ENCODE measurements at regions not wholly inside any gene's neighbourhood (a gene's known extent, or its start where the extent isn't known, plus 50 kb on each side); places are given as distances from the start of the nearest gene placed in this dataset.
"Not testable (repeated sequence)": the region's sequence is repeated elsewhere in the genome, so short reads cannot be mapped to it uniquely, and the experiment has no call there.

- ATAC-seq (no peak), DNase-seq (ENCODE audit: missing footprints) (no peak)
- intact Hi-C loops (cut with DNase I): no loop called here
Measured at GRCh38 chr10:6796231-6796630, 216.2 kb upstream of the PRKCQ start.

GRCh38 chr10:6795541-6795940, 215.5 kb upstream of the PRKCQ start:
- ATAC-seq: no peak

GRCh38 chr10:6794841-6795240, 214.8 kb upstream of the PRKCQ start:
- DNase-seq (ENCODE audit: missing footprints); intact Hi-C loops (cut with DNase I); ATAC-seq: not testable (repeated sequence)

More at GRCh38 chr10:6795541-6795940, 215.5 kb upstream of the PRKCQ start:
- no peak for DNase-seq (ENCODE audit: missing footprints)
- intact Hi-C loops (cut with DNase I): no loop called here

GRCh38 chr10:6794441-6794840, 214.4 kb upstream of the PRKCQ start:
- intact Hi-C loops (cut with DNase I): no loop called here
- DNase-seq (ENCODE audit: missing footprints): no peak
- no peak for ATAC-seq

- intact Hi-C loops (cut with DNase I): no loop called here
- ATAC-seq (no peak), DNase-seq (ENCODE audit: missing footprints) (no peak)
Measured at GRCh38 chr10:6788731-6789130, 208.7 kb upstream of the PRKCQ start.

GRCh38 chr10:6788231-6788630, 208.2 kb upstream of the PRKCQ start:
- intact Hi-C loops (cut with DNase I): no loop called here
- DNase-seq (ENCODE audit: missing footprints): no peak
- ATAC-seq: no peak

- intact Hi-C loops (cut with DNase I): no loop called here
- ATAC-seq (no peak), DNase-seq (ENCODE audit: missing footprints) (no peak)
Measured at GRCh38 chr10:6787718-6788117, 207.6 kb upstream of the PRKCQ start.

GRCh38 chr10:6787091-6787490, 207.0 kb upstream of the PRKCQ start:
- no peak for DNase-seq (ENCODE audit: missing footprints)
- no peak for ATAC-seq
- intact Hi-C loops (cut with DNase I): no loop called here

GRCh38 chr10:6786579-6787031, 206.5 kb upstream of the PRKCQ start:
- intact Hi-C loops (cut with DNase I): no loop called here
- ATAC-seq (no peak), DNase-seq (ENCODE audit: missing footprints) (no peak)

GRCh38 chr10:6784429-6784828, 204.4 kb upstream of the PRKCQ start:
- ATAC-seq; intact Hi-C loops (cut with DNase I): not testable (repeated sequence)

GRCh38 chr10:6783471-6783870, 203.4 kb upstream of the PRKCQ start:
- intact Hi-C loops (cut with DNase I): no loop called here
- no peak for DNase-seq (ENCODE audit: missing footprints)
- ATAC-seq: no peak

More at GRCh38 chr10:6784429-6784828, 204.4 kb upstream of the PRKCQ start:
- not testable (repeated sequence) for DNase-seq (ENCODE audit: missing footprints)

GRCh38 chr10:6782378-6782777, 202.3 kb upstream of the PRKCQ start:
- intact Hi-C loops (cut with DNase I): no loop called here
- no peak for DNase-seq (ENCODE audit: missing footprints)
- no peak for ATAC-seq

- ATAC-seq (no peak), DNase-seq (ENCODE audit: missing footprints) (no peak)
- intact Hi-C loops (cut with DNase I): no loop called here
Measured at GRCh38 chr10:6781133-6781770, 201.2 kb upstream of the PRKCQ start.

- intact Hi-C loops (cut with DNase I): no loop called here
- ATAC-seq: no peak
Measured at GRCh38 chr10:6780008-6780677, 200.1 kb upstream of the PRKCQ start.

GRCh38 chr10:6778992-6779701, 199.1 kb upstream of the PRKCQ start:
- DNase-seq (ENCODE audit: missing footprints) (no peak), ATAC-seq (no peak)
- intact Hi-C loops (cut with DNase I): no loop called here

More at GRCh38 chr10:6780008-6780677, 200.1 kb upstream of the PRKCQ start:
- DNase-seq (ENCODE audit: missing footprints): no peak

- intact Hi-C loops (cut with DNase I): no loop called here
- ATAC-seq: no peak
- no peak for DNase-seq (ENCODE audit: missing footprints)
Measured at GRCh38 chr10:6776170-6776569, 196.1 kb upstream of the PRKCQ start.

GRCh38 chr10:6774406-6774805, 194.3 kb upstream of the PRKCQ start:
- DNase-seq (ENCODE audit: missing footprints) (no peak), ATAC-seq (no peak)
- intact Hi-C loops (cut with DNase I): no loop called here

GRCh38 chr10:6771331-6771730, 191.3 kb upstream of the PRKCQ start:
- ATAC-seq: no peak
- intact Hi-C loops (cut with DNase I): no loop called here
- DNase-seq (ENCODE audit: missing footprints): no peak

GRCh38 chr10:6770846-6771245, 190.8 kb upstream of the PRKCQ start:
- intact Hi-C loops (cut with DNase I): no loop called here
- DNase-seq (ENCODE audit: missing footprints) (no peak), ATAC-seq (no peak)
